WTC11 (cell line): ENCODE measurements at regions not wholly inside any gene's neighbourhood (a gene's known extent, or its start where the extent isn't known, plus 50 kb on each side); places are given as distances from the start of the nearest gene placed in this dataset.

Experiments
- CREM ChIP-seq: sonication (generic); formaldehyde crosslinking; IDR thresholded peaks from 2 replicates; pipeline ENCODE4 v1.8.1; 2022; ENCODE audit warnings: mild to moderate bottlenecking, missing genetic modification reagents, moderate library complexity
- CTCF ChIP-seq: fragments of 200-600 bp; IDR thresholded peaks from 2 replicates; pipeline ENCODE4 v1.8.0; 2022; ENCODE audit warnings: antibody characterized with exemption
- FOXP1 ChIP-seq: sonication (generic); formaldehyde crosslinking; IDR thresholded peaks from 2 replicates; pipeline ENCODE4 v1.8.0; 2022; ENCODE audit warnings: missing genetic modification reagents, mild to moderate bottlenecking, moderate library complexity, borderline replicate concordance
- GABPB1 ChIP-seq: sonication (generic); formaldehyde crosslinking; IDR thresholded peaks from 2 replicates; pipeline ENCODE4 v1.8.1; 2023; ENCODE audit warnings: mild to moderate bottlenecking, missing genetic modification reagents
- HMGA2 ChIP-seq: fragments of 250-450 bp; sonication (Bioruptor Pico); IDR thresholded peaks from 2 replicates; pipeline ENCODE4 v1.4.0; 2021; ENCODE audit warnings: mild to moderate bottlenecking, moderate library complexity
- JUN ChIP-seq: sonication (generic); formaldehyde crosslinking; IDR thresholded peaks from 2 replicates; pipeline ENCODE4 v1.8.0; 2023; ENCODE audit warnings: mild to moderate bottlenecking, missing genetic modification reagents
- NFYB ChIP-seq: sonication (generic); formaldehyde crosslinking; conservative IDR thresholded peaks from 2 replicates; pipeline ENCODE4 v1.8.0; 2022; ENCODE audit warnings: low read depth, missing genetic modification reagents
- NR2C2 ChIP-seq: sonication (generic); formaldehyde crosslinking; IDR thresholded peaks from 2 replicates; pipeline ENCODE4 v1.8.0; 2022; ENCODE audit warnings: mild to moderate bottlenecking, missing genetic modification reagents
- PREB ChIP-seq: sonication (generic); formaldehyde crosslinking; IDR thresholded peaks from 2 replicates; pipeline ENCODE4 v1.8.1; 2022; ENCODE audit warnings: mild to moderate bottlenecking, missing genetic modification reagents, moderate library complexity, borderline replicate concordance
- TEAD1 ChIP-seq: sonication (generic); formaldehyde crosslinking; IDR thresholded peaks from 2 replicates; pipeline ENCODE4 v1.8.0; 2022; ENCODE audit warnings: mild to moderate bottlenecking, missing genetic modification reagents
- ZNF219 ChIP-seq: sonication (generic); formaldehyde crosslinking; IDR thresholded peaks from 2 replicates; pipeline ENCODE4 v1.8.0; 2023; ENCODE audit warnings: missing genetic modification reagents, mild to moderate bottlenecking, borderline replicate concordance
- TF ChIP-seq, protein P1 (sequence below): sonication (generic); formaldehyde crosslinking; IDR thresholded peaks from 2 replicates; pipeline ENCODE4 v1.8.1; 2023; ENCODE audit warnings: mild to moderate bottlenecking, missing genetic modification reagents, moderate library complexity
- TF ChIP-seq, protein P2 (sequence below): sonication (generic); formaldehyde crosslinking; IDR thresholded peaks from 2 replicates; pipeline ENCODE4 v1.8.1; 2023; ENCODE audit warnings: mild to moderate bottlenecking, missing genetic modification reagents
- TF ChIP-seq, protein P3 (sequence below): sonication (generic); formaldehyde crosslinking; IDR thresholded peaks from 2 replicates; pipeline ENCODE4 v1.8.1; 2023; ENCODE audit warnings: mild to moderate bottlenecking, moderate library complexity, missing genetic modification reagents

DNA sequence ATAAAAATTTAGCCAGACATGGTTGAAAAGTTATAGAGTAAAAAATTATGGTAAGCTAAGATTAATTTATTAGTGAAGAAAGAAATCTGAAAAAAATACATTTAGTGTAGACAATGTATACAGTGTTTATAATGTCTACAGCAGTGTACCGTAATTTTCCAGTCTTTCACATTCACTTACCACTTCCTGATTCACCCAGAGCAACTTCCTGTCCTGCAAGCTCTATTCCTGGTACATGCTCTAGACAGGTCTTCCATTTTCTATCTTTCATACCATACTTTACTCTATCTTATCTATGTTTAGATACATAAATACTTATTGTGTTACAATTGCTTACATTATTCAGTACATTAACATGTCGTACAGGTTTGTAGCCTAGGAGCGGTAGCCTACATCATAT is 1387.8 kb upstream of the ATXN8OS start:
- no peak for TF ChIP-seq CTCF
- TF ChIP-seq FOXP1 (CRISPR knock-in tag), result no peak
- no peak for TF ChIP-seq NFYB (CRISPR knock-in tag)
- TF ChIP-seq PREB (CRISPR knock-in tag), result no peak
- TF ChIP-seq, protein P1, sequence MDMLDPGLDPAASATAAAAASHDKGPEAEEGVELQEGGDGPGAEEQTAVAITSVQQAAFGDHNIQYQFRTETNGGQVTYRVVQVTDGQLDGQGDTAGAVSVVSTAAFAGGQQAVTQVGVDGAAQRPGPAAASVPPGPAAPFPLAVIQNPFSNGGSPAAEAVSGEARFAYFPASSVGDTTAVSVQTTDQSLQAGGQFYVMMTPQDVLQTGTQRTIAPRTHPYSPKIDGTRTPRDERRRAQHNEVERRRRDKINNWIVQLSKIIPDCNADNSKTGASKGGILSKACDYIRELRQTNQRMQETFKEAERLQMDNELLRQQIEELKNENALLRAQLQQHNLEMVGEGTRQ (CRISPR knock-in tag), result no peak
- TF ChIP-seq NR2C2 (CRISPR knock-in tag), result no peak
- TF ChIP-seq, protein P2, sequence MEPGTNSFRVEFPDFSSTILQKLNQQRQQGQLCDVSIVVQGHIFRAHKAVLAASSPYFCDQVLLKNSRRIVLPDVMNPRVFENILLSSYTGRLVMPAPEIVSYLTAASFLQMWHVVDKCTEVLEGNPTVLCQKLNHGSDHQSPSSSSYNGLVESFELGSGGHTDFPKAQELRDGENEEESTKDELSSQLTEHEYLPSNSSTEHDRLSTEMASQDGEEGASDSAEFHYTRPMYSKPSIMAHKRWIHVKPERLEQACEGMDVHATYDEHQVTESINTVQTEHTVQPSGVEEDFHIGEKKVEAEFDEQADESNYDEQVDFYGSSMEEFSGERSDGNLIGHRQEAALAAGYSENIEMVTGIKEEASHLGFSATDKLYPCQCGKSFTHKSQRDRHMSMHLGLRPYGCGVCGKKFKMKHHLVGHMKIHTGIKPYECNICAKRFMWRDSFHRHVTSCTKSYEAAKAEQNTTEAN, result no peak
- no peak for TF ChIP-seq CREM
- no peak for TF ChIP-seq JUN (CRISPR knock-in tag)
- TF ChIP-seq GABPB1 (CRISPR knock-in tag), result no peak
- TF ChIP-seq TEAD1 (CRISPR knock-in tag), result no peak
- TF ChIP-seq, protein P3, sequence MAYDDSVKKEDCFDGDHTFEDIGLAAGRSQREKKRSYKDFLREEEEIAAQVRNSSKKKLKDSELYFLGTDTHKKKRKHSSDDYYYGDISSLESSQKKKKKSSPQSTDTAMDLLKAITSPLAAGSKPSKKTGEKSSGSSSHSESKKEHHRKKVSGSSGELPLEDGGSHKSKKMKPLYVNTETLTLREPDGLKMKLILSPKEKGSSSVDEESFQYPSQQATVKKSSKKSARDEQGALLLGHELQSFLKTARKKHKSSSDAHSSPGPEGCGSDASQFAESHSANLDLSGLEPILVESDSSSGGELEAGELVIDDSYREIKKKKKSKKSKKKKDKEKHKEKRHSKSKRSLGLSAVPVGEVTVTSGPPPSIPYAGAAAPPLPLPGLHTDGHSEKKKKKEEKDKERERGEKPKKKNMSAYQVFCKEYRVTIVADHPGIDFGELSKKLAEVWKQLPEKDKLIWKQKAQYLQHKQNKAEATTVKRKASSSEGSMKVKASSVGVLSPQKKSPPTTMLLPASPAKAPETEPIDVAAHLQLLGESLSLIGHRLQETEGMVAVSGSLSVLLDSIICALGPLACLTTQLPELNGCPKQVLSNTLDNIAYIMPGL (CRISPR knock-in tag), result no peak
- no peak for TF ChIP-seq ZNF219 (CRISPR knock-in tag)
- TF ChIP-seq HMGA2, result no peak
